ENCODE measurements at regions not wholly inside any gene's neighbourhood (a gene's known extent, or its start where the extent isn't known, plus 50 kb on each side); places are given as distances from the start of the nearest gene placed in this dataset.

DNA sequence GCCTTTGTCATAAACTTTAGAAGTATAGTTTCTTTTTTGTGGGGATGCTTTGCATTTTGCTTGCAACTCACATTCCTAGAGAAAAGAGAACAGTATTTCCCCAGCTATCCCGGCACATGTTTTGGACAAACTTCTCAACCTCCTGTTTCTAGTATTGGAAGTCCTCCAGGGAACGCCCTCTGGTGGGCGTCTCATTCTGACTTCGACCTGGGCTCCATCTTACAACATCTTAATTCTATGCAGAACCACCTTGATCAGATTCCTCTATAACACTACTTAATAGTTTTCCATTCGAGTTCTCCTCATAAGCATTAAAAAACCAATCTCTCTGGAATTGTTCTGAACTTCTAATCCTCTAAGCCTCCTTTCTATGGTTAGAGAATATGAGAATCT lies 139.5 kb upstream of the FZD8 start:
- TF ChIP-seq, protein P1, sequence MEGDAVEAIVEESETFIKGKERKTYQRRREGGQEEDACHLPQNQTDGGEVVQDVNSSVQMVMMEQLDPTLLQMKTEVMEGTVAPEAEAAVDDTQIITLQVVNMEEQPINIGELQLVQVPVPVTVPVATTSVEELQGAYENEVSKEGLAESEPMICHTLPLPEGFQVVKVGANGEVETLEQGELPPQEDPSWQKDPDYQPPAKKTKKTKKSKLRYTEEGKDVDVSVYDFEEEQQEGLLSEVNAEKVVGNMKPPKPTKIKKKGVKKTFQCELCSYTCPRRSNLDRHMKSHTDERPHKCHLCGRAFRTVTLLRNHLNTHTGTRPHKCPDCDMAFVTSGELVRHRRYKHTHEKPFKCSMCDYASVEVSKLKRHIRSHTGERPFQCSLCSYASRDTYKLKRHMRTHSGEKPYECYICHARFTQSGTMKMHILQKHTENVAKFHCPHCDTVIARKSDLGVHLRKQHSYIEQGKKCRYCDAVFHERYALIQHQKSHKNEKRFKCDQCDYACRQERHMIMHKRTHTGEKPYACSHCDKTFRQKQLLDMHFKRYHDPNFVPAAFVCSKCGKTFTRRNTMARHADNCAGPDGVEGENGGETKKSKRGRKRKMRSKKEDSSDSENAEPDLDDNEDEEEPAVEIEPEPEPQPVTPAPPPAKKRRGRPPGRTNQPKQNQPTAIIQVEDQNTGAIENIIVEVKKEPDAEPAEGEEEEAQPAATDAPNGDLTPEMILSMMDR (IDR thresholded peaks at IDR 0.05) = no peak
- TF ChIP-seq POLR2A (IDR thresholded peaks at IDR 0.05) (no peak), POLR2AphosphoS5 (IDR thresholded peaks at IDR 0.05) (no peak)
